ENCODE measurements at regions not wholly inside any gene's neighbourhood (a gene's known extent, or its start where the extent isn't known, plus 50 kb on each side); places are given as distances from the start of the nearest gene placed in this dataset.
"Not testable (repeated sequence)": the region's sequence is repeated elsewhere in the genome, so short reads cannot be mapped to it uniquely, and the experiment has no call there.

GRCh38 chrX:131696989-131697388 lies 153.1 kb downstream of the OR13H1 start:
- DNase-seq (ENCODE audit: low read depth in 3 of 3, low spot score in 2 of 3) = not testable (repeated sequence)

GRCh38 chrX:131703646-131704045 lies 159.8 kb downstream of the OR13H1 start:
- no peak for DNase-seq (ENCODE audit: low read depth in 3 of 3, low spot score in 2 of 3)

DNA sequence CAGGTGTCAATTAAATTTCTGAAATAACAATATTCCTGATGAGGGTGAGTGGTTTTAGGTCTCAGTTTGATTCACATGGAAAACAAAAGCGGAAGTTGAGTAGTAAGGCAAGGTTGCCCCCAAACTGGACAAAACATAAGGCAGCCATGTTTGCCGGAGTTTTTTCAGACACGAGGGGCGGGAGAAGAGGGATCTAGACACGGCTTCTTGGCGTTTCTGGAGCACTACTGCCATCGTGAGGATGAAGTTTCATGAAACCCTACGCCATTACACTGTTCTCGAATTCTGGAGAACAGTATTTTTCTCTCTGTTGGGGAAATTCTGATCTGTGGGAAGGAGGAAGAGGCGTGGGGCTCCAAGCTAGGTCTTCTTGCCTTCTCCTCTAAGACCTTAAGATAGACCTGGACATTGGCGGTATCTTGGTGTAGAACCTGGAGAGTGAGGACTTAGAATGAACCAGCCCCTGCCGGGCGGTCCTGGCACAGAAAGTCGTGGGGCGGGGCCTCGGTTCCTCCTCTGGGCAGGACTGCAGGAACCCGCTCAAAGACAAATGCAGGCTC lies 160.3 kb downstream of the OR13H1 start:
- DNase-seq (ENCODE audit: low read depth in 3 of 3, low spot score in 2 of 3) = no peak

GRCh38 chrX:131709553-131709952 lies 165.7 kb downstream of the OR13H1 start:
- no peak for DNase-seq (ENCODE audit: low read depth in 3 of 3, low spot score in 2 of 3)

DNA sequence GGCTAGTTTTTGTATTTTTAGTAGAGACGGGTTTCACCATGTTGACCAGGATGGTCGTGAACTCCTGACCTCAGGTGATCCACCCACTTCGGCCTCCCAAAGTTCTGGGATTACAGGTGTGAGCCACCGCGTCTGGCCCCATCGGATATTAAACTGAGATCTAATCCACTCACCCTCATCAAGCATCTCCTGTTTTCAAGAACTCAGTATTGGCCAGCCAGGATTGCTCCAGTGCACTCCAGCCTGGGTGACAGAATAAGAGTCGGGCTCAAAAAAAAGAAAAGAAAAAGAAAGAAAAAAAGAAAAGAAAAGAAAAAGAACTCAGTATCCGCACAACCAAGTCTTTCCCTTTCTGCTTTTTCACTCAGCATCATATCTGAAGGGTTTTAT lies 167.6 kb downstream of the OR13H1 start:
- DNase-seq (ENCODE audit: low read depth in 3 of 3, low spot score in 2 of 3) = no peak

- DNase-seq (ENCODE audit: low read depth in 3 of 3, low spot score in 2 of 3) = no peak
These were observed 179.8 kb downstream of the OR13H1 start for GRCh38 chrX:131723646-131724045.

DNA sequence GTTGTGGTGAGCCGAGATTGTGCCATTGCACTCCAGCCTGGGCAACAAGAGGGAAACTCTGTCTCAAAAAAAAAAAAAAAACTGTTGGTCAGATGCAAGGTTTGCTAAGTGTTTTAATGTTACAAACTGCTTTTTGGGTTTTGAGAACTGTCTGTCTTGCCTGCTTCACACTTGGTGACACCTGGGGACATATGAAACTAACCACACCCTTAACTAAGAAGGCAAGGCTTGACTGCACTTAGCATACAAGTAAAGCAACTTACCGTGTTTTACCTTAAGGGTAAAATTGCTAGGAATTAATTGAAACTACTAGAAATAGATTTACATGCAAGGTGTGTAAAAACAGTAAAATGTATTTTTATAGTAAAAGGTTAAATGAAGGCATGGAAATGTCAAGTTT lies 180.4 kb downstream of the OR13H1 start:
- no peak for DNase-seq (ENCODE audit: low read depth in 3 of 3, low spot score in 2 of 3)

- no peak for DNase-seq (ENCODE audit: low read depth in 3 of 3, low spot score in 2 of 3)
These were observed 181.3 kb downstream of the OR13H1 start for GRCh38 chrX:131725001-131725654.

DNA sequence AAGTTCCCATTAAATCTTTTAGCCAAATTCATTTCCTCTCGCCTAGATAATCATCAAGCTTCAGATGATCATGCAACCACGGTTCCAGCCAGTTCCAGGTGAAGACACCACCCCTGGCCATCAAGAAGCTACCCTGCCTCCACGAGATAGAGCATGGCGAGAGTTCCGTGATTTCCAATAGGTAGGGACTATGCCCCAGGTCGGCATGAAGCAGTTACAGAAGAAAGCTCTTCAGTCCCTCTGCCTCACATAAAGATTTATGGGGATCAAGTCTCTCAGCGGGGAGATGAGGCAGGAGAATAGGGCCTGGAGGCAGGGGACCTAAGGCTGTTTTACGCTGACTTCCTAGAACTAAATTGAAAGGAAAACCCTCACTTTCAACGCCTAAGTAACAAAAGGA lies 183.9 kb downstream of the OR13H1 start:
- DNase-seq (ENCODE audit: low read depth in 3 of 3, low spot score in 2 of 3) = no peak

DNA sequence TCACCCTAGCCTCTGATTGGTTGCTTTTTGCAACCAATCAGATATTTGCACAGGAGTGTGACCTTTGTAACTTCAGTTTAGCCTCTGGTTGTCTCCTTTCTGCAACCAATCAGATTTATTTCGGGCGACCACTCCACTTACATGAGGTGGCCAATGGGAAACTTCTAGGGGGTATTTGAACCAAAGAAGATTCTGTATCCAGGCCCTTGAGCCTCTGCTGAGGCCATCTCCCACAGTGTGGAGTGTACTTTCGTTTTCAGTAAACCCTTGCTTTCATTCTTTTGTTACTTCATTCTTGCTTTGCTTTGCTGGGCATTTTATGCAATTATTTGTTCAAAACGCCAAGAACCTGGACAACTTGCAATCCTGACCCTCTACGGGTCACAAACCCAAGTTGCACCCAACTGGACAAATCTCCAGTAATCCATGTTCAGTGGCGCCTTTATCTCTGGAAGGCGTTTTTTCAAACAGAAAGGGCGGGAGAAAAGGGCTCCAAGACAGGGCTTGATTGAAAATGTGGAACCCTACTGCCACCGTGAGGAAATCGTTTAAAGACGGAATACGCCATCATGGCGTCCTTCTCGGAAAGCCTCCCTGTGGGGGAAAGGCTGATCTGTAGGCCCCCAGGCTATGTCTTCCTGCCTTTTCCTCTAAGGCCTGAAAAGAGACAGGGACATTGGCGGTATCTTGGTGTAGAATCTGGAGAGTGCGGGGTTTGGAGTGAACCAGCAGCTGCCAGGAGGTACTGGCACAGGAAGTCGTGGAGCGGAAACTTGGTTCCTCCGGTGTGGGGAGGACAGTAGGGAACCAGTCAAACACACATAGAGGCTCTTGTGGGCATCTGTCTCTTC lies 184.6 kb downstream of the OR13H1 start:
- DNase-seq (ENCODE audit: low read depth in 3 of 3, low spot score in 2 of 3) = no peak

DNA sequence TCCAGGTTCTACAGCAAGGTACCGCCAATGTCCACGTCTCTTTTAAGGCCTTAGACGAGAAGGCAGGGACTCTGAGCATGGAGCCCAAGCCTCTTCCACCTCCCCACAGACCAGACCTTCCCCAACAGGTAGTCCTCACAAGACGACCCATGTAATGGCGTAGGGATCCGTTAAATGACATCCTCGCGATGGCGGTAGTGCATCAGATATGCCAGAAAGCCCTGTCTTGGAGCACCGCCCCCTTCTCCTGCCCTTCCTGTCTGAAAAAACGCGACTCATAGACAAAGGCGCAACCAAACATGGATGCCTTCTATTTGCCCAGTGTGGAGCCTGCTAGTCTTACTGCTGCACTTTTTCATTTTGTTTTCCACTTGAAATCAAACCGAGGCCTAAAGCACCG lies 185.4 kb downstream of the OR13H1 start:
- no peak for DNase-seq (ENCODE audit: low read depth in 3 of 3, low spot score in 2 of 3)

GRCh38 chrX:131734621-131735020 lies 190.7 kb downstream of the OR13H1 start:
- no peak for DNase-seq (ENCODE audit: low read depth in 3 of 3, low spot score in 2 of 3)

DNA sequence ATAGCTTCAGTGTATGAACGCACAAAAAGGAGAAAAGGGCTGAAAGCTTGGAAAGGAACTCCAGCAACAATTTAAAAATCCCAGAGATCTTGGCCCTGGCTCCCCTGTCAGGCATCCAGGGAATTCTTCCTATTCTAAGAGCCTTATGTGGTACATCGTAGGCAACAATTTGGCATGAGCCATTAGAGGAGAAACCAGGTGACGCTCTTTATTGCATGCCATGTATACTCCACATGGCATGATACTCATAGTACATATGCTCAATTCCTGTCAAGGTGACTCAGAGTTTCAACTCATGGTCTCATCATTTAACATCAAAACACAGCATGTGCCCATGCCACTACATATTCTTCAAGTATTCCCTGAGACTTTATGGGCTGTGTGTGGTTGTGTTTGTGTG lies 191.3 kb downstream of the OR13H1 start:
- no peak for DNase-seq (ENCODE audit: low read depth in 3 of 3, low spot score in 2 of 3)

GRCh38 chrX:131739823-131740222 lies 195.9 kb downstream of the OR13H1 start:
- DNase-seq (ENCODE audit: low read depth in 3 of 3, low spot score in 2 of 3) = no peak

DNA sequence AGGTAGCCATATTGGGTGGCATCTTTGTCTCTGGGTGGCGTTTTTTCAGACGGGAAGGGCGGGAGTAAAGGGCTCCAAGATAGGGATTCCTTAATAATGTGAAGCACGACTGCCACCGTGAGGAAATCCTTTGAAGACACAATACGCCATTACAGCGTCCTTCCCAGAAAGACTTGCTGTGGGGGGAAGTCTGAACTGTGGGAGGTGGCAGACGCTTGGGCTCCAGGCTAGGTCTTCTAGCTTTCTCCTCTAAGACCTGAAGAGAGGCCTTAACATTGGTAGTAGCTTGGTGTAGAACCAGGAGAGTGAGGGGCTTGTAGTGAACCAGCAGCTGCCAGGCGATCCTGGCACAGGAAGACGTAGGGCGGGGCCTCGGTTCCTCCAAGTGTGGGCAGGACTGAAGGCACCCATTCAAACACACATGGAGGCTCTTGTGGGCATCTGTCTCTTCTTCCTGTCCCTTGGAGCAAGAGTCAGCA lies 197.3 kb downstream of the OR13H1 start:
- DNase-seq (ENCODE audit: low read depth in 3 of 3, low spot score in 2 of 3) = no peak

DNA sequence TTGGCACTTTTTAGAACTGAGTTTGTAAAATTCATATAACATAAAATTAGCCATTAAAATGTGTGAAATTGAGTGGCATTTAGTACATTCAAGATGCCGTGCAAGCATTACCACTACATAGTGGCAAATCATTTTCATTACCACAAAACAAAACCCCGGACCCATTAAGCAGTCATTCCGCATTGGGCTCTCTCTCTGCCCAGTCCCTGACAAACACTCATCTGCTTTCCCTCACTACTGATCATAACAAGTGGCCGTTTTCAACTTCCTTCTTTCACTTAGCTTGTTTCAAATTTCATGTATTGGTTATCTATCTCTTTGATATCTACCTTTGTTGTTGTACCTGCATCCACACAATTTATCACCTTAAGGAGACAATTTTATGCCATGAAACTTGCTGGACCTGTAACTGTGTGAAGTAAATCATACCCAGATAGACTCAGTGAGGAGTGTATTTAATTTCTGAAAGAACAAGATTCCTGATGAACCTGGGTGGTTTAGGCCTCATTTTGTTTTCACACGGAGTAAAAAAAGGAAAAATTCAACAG lies 202.1 kb downstream of the OR13H1 start:
- no peak for DNase-seq (ENCODE audit: low read depth in 3 of 3, low spot score in 2 of 3)

DNA sequence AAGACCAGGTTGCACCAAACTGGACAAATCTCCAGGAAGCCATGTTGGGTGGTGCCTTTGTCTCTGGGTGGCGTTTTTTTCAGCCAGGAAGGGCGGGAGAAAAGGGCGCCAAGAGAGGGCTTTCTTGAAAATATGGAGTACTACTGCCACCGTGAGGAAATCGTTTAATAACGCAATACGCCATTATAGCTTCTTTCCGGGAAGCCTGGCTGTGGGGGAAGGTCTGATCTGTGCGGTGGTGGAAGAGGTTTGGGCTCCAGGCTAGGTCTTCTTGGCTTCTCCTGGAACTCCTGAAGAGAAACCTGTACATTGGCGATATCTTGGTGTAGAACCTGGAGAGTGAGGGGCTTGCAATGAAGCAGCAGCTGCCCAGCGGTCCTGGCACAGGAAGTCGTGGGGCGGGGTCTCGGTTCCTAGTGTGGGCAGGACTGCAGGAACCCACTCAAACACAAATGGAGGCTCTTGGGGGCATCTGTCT lies 202.7 kb downstream of the OR13H1 start:
- no peak for DNase-seq (ENCODE audit: low read depth in 3 of 3, low spot score in 2 of 3)

GRCh38 chrX:131747173-131747572 lies 203.3 kb downstream of the OR13H1 start:
- no peak for DNase-seq (ENCODE audit: low read depth in 3 of 3, low spot score in 2 of 3)

- DNase-seq (ENCODE audit: low read depth in 3 of 3, low spot score in 2 of 3) = no peak
These were observed 208.8 kb downstream of the OR13H1 start for GRCh38 chrX:131752493-131753198.

GRCh38 chrX:131762802-131763234 lies 218.9 kb downstream of the OR13H1 start:
- no peak for DNase-seq (ENCODE audit: low read depth in 3 of 3, low spot score in 2 of 3)

DNA sequence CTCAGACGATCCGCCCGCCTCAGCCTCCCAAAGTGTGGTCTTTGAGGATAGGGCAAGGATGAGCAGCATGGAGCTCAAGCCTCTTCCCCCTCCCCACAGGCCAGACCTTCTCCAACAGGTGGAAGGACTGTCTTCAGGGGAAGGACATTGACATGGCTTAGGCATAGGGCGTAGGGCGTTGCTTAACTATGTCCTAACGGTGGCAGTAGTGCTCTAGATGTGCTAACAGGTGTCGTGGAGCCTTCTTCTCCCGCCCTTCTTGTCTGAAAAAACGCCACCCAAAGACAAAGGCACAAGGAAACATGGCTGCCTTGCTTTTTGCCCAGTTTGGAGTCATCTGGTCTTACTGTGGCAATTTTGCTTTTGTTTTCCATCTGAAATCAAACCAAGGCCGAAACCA lies 219.8 kb downstream of the OR13H1 start:
- DNase-seq (ENCODE audit: low read depth in 3 of 3, low spot score in 2 of 3) = no peak

Data from right renal cortex interstitium (tissue), 3 donors.